ENCODE measurements at regions not wholly inside any gene's neighbourhood (a gene's known extent, or its start where the extent isn't known, plus 50 kb on each side); places are given as distances from the start of the nearest gene placed in this dataset.

- TF ChIP-seq CHD7 (IDR thresholded peaks at IDR 0.05; ENCODE audit: insufficient replicate concordance, low read length) (no peak), JUND (IDR thresholded peaks at IDR 0.05; ENCODE audit: low read length) (no peak), ASH2L (IDR thresholded peaks at IDR 0.05; ENCODE audit: low read length) (no peak), USF2 (IDR thresholded peaks at IDR 0.05; ENCODE audit: low read length) (no peak)
Observed at GRCh38 chr4:162978398-162978797, 188.3 kb downstream of the NAF1 start (continued).

All from H1 (cell line).